ENCODE measurements at regions not wholly inside any gene's neighbourhood (a gene's known extent, or its start where the extent isn't known, plus 50 kb on each side); places are given as distances from the start of the nearest gene placed in this dataset.

- TF ChIP-seq EZH2 (IDR thresholded peaks at IDR 0.05; ENCODE audit: low read length, unreplicated experiment) (no peak), CTCF (conservative IDR thresholded peaks at IDR 0.05; ENCODE audit: low read depth, low read length) (no peak)
Observed at GRCh38 chr11:33640730-33641371, 59.8 kb downstream of the C11orf91 start.

Measured in PC-3 (cell line).